ENCODE measurements at regions not wholly inside any gene's neighbourhood (a gene's known extent, or its start where the extent isn't known, plus 50 kb on each side); places are given as distances from the start of the nearest gene placed in this dataset.
"Not testable (repeated sequence)": the region's sequence is repeated elsewhere in the genome, so short reads cannot be mapped to it uniquely, and the experiment has no call there.

- Mint-ChIP-seq H3K4me3 (ENCODE audit: low read depth) (no peak overlapping the region), H3K9me3 (ENCODE audit: low read depth) (no peaks in the 10 kb centered on the region), H3K36me3 (ENCODE audit: insufficient read depth) (no peaks in the 10 kb centered on the region), H3K27ac (no peak overlapping the region), H3K4me1 (ENCODE audit: low read depth) (peaks cover 2% of the 10 kb centered on the region), H3K27me3 (no peaks in the 10 kb centered on the region)
- no peak for DNase-seq (ENCODE audit: low spot score, unreplicated experiment)
- TF ChIP-seq CTCF (IDR thresholded peaks at IDR 0.05; ENCODE audit: unreplicated experiment) = no peak
These were observed 295.3 kb upstream of the GALNTL6 start for GRCh38 chr4:171517883-171518282.

- no peak overlapping the region for H3K27ac Mint-ChIP-seq
- no peaks in the 10 kb centered on the region for H3K27me3 Mint-ChIP-seq
These were observed 296.5 kb upstream of the GALNTL6 start for GRCh38 chr4:171516694-171517093.

GRCh38 chr4:171484681-171485080, 328.5 kb upstream of the GALNTL6 start:
- DNase-seq (ENCODE audit: low spot score, unreplicated experiment) = no peak
- H3K4me1 Mint-ChIP-seq (ENCODE audit: low read depth) = no peaks in the 10 kb centered on the region
- no peaks in the 10 kb centered on the region for H3K27me3 Mint-ChIP-seq
- no peak for TF ChIP-seq CTCF (IDR thresholded peaks at IDR 0.05; ENCODE audit: unreplicated experiment)
- H3K9me3 Mint-ChIP-seq (ENCODE audit: low read depth) = peaks cover 3% of the 10 kb centered on the region
- H3K27ac Mint-ChIP-seq = no peak overlapping the region
- H3K36me3 Mint-ChIP-seq (ENCODE audit: insufficient read depth) = no peaks in the 10 kb centered on the region
- H3K4me3 Mint-ChIP-seq (ENCODE audit: low read depth) = no peak overlapping the region

More at GRCh38 chr4:171516694-171517093, 296.5 kb upstream of the GALNTL6 start:
- no peak overlapping the region for H3K4me3 Mint-ChIP-seq (ENCODE audit: low read depth)
- no peak for TF ChIP-seq CTCF (IDR thresholded peaks at IDR 0.05; ENCODE audit: unreplicated experiment)
- DNase-seq (ENCODE audit: low spot score, unreplicated experiment) = no peak
- peaks cover 2% of the 10 kb centered on the region for H3K36me3 Mint-ChIP-seq (ENCODE audit: insufficient read depth)
- H3K9me3 Mint-ChIP-seq (ENCODE audit: low read depth) = peaks cover 5% of the 10 kb centered on the region
- H3K4me1 Mint-ChIP-seq (ENCODE audit: low read depth) = peaks cover 2% of the 10 kb centered on the region

GRCh38 chr4:171478181-171478580, 335.0 kb upstream of the GALNTL6 start:
- H3K27ac Mint-ChIP-seq = no peak overlapping the region
- no peak for TF ChIP-seq CTCF (IDR thresholded peaks at IDR 0.05; ENCODE audit: unreplicated experiment)
- H3K4me1 Mint-ChIP-seq (ENCODE audit: low read depth) = no peaks in the 10 kb centered on the region
- no peak for DNase-seq (ENCODE audit: low spot score, unreplicated experiment)
- H3K27me3 Mint-ChIP-seq = no peaks in the 10 kb centered on the region
- no peak overlapping the region for H3K4me3 Mint-ChIP-seq (ENCODE audit: low read depth)
- no peaks in the 10 kb centered on the region for H3K36me3 Mint-ChIP-seq (ENCODE audit: insufficient read depth)
- no peaks in the 10 kb centered on the region for H3K9me3 Mint-ChIP-seq (ENCODE audit: low read depth)

- not testable (repeated sequence) for H3K27ac Mint-ChIP-seq; H3K27me3 Mint-ChIP-seq; H3K4me1 Mint-ChIP-seq (ENCODE audit: low read depth); DNase-seq (ENCODE audit: low spot score, unreplicated experiment); H3K36me3 Mint-ChIP-seq (ENCODE audit: insufficient read depth); H3K9me3 Mint-ChIP-seq (ENCODE audit: low read depth); H3K4me3 Mint-ChIP-seq (ENCODE audit: low read depth)
These were observed 338.1 kb upstream of the GALNTL6 start for GRCh38 chr4:171475111-171475510.

GRCh38 chr4:171473155-171473554, 340.0 kb upstream of the GALNTL6 start:
- no peak for DNase-seq (ENCODE audit: low spot score, unreplicated experiment)
- no peak overlapping the region for H3K4me3 Mint-ChIP-seq (ENCODE audit: low read depth)
- no peaks in the 10 kb centered on the region for H3K9me3 Mint-ChIP-seq (ENCODE audit: low read depth)
- no peak overlapping the region for H3K27ac Mint-ChIP-seq
- TF ChIP-seq CTCF (IDR thresholded peaks at IDR 0.05; ENCODE audit: unreplicated experiment) = no peak
- no peaks in the 10 kb centered on the region for H3K27me3 Mint-ChIP-seq
- no peaks in the 10 kb centered on the region for H3K36me3 Mint-ChIP-seq (ENCODE audit: insufficient read depth)
- H3K4me1 Mint-ChIP-seq (ENCODE audit: low read depth) = peaks cover 2% of the 10 kb centered on the region
